CD4-positive, alpha-beta T cell treated with Interleukin-12 subunit alpha and Interleukin-12 subunit beta, for 1 hour (primary cell): ENCODE measurements at regions not wholly inside any gene's neighbourhood (a gene's known extent, or its start where the extent isn't known, plus 50 kb on each side); places are given as distances from the start of the nearest gene placed in this dataset.

ENCODE experiments used
- DNase-seq: peaks from one replicate; pipeline ENCODE4 v3.0.0-alpha.2; 2020

DNA sequence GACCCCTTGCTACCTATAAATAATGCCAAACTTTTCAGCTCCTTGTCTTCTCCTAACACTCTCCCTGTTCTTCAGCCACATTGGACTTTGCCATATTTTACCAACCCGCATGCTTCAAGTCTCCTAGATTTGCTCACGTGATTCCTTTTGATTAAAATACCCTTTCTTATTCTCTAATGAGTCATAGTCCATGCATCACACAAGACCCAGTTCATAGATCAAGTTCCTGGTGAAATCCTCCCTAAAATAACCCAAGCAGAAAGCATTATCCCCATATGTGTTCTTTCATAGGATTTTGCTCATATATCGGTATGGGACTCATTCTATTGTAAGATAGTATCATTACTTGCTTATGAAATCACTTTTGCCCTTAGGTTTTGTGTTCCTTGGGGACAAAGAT is 108.9 kb upstream of the STXBP5 start:
- DNase-seq, result no peak

DNA sequence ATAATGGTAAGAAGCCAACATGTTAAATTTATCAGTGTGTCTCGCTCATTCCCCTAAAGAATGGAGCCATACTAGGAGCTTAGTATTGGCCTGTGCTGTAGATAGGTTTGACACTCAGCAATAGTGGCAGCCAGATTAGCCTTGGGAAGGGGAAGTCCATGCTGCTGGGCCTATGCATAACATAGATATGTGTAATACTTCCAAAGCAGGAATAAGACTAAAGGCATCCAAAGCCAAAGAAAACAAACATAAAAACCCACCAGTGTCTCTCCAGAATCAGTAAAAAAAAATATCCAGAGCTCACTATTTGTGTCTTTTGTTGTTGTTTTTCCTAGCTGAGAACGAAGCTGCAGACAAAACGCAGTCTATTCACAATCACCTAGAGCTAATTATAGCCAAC is 104.2 kb upstream of the STXBP5 start:
- no peak for DNase-seq

DNA sequence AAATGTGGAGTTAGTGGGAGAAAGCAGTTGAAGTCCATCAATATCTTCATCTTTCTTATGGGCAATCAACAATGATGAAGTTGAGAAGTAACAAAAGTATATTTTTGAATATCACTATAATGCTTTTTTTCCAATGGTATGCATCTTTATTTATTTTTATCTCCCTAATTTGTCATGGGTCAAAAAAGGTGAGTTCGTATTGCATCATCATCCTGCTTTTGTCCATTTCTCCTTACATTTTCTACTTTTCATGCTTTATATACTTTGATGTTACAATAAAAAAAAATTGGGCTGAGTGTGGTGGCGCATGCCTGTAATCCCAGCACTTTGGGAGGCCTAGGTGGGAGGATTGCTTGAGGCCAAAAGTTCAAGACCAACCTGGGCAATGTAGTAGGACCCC is 101.2 kb upstream of the STXBP5 start:
- DNase-seq, result no peak

DNA sequence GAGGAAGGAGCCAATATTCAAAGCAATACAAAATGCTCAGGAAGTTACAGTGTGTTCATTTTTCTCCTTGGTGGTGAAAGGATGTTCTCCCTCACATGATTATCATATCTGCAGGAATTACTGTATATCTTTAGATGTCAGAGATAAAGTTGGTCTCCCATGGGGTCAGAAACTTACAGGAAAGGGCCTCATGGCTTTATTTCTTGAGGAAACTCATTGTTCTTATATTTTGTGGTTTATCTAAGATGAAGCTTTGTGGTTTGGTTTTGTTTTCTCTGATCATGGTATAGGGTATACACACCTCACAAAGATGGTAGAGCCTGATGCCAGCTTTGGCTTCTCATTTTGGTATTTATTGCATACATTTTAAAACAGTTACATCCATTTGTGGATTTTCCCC is 100.5 kb upstream of the STXBP5 start:
- DNase-seq, result no peak

DNA sequence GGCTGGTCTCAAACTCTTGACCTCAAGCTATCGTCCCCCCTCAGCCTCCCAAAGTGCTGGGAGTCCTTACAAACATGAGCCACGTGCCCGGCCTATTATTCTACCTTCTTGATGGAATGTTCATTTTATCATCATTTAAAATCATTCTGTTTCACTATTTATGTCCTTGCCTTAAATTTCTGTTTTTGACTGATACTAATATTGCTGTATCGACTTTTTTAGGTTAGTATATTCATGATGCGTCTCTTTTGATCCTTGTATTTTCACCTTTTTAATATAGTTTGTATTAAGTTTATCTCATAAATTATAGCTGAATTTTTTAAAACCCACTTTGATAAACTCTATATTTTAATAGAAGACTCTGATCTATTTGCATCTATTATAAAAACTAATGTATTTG is 98.4 kb upstream of the STXBP5 start:
- no peak for DNase-seq

DNA sequence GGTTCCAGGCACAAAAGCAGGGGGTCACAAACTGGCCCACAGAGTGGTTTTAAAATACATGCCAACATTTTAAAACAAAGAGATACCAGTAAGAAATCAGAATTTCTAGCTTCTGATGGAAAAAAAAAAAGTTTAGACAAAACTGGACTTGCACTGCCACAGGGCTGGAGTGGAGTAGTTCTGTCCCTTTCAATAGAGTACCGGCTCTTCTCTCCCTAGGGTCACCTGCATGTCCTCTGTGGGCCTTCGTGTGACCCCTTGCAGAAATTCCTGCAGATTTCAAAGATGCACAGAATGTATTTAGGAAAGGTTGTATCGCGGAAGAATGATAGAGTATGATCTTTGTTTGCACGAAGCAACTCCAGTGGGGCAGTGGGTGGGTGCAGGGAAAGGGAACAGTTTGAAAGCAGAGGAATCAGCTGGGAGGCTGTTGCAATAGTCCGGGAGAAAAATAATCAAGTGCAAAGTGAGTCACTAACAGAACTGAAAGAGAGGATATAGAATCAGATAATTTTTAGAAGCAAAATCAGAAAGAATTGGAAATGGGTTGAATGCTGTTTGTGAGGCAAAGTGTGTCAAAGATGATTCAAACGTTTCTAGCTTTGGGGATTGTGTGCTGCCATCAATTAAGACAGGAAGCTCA is 97.3 kb upstream of the STXBP5 start:
- DNase-seq, result no peak

DNA sequence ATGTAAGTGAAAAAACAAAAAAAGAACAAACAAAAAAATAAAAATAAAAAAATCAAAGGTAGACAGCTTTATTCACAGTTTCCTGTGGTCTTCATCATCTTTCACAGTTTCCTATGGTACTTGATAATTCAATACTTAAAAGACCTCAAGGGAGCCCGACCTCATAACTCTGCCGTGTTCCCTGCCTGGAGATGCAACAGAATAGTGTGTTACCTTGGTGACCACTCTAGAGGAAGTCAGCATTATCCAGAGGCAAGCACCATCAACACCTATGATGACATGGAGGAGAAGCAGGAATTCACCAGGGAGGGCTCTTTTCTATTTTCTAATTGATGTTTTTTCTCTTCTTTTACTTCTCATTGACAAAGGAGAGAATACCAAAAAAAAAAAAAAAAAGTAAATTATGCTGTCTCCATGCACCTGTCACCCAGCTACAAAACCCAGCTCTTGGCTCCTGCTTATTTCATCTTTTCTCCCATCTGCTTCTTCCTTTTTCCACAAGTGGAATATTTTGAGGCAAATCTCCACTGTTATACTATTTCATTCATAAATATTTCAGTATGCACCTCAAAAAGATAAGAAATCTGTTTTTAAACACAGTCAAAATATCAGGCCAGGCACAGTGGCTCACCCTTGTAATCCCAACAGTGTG is 95.8 kb upstream of the STXBP5 start:
- DNase-seq, result no peak

DNA sequence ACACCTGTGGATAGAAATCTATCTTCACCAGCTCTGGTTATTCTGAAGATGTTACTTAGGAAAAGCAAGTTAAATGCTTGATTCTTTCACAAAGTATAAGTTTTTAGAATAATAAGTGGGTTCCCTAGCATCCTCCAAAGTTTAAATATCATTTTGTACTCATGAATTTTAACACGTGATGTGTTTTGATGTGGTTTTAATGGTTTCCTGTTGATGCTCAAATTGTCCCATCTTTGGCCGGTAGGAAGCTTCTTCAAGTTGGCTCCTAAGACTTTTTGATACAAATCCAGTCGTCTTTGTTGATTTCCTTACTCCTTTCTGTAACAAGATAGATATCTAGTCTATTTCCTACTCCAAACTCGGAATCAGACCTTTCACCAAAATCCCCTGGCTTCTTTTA is 94.5 kb upstream of the STXBP5 start:
- DNase-seq, result peak; percentile 43

DNA sequence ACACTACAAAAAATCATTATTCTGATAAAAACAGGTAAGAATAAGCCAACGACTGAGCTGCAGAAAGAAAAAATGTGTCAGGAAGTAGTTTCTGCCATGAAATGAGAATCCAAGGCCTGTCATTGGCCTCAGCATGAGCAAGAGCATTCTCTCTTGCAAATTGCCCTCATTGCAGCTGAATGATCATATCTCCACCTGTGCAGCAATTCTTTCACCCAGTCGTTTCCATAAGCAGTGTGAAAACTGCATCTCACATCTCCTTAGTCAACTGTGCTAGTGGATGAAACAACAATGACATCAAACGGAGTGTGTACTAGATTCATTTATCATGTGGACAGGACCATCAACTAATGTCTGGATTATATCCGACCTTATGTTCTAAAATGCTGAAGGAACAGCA is 88.2 kb upstream of the STXBP5 start:
- DNase-seq, result no peak

DNA sequence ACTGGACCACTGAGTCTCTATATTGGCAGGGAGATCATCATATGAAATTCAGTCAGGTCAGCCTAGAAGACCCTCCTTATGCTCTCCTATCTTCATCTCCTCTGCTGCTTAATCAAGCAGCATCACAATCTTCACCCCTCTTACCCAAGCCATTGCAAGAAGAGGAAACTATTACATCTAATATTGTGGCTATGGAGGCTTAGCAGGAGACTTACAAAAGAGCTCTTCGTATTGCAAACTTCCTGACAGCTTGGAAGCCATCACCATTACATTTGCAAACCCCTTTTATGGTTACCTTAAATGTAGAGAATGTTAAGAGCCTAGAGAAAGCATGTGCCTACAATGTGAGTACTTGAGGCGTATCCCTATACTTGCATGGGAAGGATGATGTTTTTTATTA is 87.2 kb upstream of the STXBP5 start:
- no peak for DNase-seq

DNA sequence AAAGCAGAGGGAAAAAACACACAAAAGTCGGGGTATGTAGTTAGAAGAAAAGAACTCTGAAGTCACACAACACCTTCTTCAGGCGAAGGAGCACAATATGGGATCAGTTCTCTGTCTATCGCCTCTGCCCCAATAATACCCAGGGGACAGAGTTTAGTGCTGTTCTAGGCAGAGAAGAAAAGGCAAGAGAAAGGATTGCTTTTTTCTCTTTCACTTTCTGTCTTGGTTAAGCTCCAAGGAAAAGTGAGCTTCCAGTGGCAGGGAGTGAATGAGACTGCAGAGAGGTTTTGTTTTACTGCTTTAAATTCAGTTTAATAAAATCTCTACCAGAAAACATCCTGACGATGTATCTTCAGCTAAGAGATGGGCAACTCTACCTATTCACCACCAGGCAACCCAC is 86.6 kb upstream of the STXBP5 start:
- DNase-seq, result no peak

DNA sequence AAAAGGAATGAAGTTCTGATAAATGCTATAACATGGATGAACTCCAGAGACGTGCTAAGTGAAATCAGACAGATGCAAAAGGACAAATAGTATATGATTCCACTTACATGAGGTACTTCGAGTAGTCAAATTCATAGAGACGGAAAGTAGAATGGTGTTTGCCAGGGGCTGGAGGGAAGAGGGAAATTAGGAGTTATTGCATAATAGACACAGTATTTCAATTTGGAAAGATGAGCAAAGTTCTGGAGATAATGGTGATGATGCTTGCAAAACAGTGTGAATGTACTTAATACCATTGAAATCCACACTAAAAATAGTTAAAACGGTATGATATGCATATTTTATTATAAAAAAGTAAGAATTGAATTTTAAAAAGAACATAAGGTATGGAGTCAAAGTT is 84.9 kb upstream of the STXBP5 start:
- no peak for DNase-seq

DNA sequence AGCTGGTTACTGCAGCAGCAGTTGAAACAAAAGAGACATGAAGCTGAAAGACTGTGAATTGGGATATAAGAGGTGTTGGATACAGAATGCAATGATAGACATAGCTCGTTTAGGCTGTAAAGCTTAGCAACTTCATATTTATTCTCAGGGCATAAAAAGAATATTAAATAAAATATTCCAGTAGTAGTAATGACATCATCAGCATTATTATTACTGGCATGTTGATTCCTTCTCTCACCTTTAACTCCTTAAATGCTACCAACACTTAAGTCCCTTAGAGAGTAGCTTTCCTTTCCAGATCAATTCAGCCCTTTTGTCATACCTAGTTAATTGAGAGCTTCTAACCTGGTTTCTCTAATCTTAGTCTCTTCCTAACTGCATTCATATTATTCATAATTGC is 81.4 kb upstream of the STXBP5 start:
- no peak for DNase-seq

DNA sequence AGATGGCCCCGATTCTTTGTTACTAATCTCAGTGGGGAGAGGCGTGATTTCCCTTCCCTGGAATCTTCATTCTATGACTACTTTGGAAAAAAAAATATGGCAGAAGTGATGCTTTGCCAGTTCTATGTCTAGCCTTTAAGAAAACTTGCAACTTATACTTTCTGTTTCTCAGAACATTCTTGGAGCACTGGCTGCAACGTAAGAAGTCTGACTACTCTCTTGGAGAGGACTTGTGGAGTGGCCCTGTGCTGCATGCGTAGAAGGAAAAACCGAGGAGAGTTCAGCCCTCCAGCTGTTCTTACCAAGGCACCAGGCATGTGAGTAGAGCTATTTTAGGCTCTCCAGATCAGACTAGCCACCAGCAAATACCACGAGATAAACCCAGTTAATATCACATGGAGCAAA is 77.6 kb upstream of the STXBP5 start:
- DNase-seq, result no peak

DNA sequence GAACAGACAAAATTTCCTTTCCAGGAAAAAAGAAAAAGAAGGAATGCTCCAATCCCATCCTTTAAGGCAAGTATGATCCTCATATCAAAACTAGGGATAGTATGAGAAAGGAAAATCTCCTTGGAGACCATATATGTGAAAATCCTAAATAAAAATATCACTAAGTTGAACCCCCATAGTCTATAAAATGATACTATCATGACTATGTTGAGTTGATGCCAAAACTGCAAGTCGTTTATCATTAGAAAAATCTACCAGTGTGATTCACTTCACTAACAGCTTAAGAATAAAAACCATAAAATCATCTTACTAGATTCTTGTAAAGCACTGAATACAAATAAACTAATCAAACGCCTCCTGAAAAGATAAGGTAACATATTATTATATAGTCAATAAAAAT is 76.6 kb upstream of the STXBP5 start:
- DNase-seq, result no peak

DNA sequence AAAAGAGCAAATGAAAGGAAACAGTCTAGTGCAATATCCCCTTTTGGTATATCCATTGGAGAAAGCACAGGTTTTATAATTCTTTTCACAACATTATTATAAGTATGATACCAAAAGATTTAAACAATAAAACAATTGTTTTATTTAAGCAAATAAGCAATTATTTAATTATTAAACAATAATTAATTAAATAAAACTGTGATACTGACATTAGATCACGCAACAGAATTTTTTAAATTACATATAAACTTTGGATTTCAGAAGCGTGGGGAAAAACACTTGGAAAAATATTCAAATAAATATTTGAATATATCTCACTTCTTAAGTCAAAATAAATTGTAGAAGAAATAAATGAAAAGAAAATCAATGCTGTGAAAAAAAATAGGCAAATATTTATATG is 76.2 kb upstream of the STXBP5 start:
- no peak for DNase-seq

DNA sequence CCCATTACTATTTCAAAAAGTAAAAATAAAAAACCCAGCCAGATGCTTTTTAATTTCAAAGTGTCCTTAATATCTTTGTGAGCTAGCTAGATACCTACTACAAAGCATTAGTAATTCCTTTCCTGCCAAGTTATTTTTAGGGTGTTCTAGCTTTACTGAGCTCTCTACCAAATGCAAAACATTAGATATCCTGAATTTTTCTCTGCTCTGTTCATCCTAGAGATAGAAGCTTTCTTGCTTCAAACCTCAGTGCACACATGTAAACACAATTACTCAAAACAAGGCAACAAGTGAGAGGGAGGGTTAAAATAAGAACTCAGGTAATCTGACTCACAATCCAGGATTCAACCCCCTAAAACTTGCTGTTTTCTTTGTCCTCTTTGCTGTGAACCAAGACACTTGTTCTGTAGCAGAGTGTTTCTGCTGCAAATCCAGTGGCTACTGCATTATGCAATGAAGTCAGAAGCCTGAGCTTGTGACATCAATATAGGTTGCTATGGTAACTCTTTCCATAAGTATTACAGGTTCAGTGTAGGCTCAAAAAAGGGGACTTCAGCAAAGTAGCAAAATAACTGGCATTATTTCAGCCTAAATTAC is 72.6 kb upstream of the STXBP5 start:
- no peak for DNase-seq

DNA sequence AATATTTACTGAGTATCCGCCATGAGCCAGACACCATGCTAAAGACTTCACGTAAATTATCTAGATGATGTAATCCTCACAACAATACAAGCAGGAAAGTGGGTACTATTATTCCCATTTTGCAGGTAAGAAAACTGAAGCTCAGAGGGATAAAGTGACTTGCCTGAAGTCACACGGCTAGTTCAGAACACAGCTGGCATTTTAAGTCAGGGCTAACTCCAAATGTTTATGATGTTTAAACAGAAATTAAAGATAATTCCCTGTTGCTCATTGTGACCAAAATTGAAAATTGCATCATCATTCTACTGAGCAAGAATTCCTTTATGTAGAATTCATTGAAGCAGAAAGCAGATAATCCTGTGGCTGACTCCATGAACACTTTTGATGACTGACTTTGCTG is 71.3 kb upstream of the STXBP5 start:
- DNase-seq, result no peak

DNA sequence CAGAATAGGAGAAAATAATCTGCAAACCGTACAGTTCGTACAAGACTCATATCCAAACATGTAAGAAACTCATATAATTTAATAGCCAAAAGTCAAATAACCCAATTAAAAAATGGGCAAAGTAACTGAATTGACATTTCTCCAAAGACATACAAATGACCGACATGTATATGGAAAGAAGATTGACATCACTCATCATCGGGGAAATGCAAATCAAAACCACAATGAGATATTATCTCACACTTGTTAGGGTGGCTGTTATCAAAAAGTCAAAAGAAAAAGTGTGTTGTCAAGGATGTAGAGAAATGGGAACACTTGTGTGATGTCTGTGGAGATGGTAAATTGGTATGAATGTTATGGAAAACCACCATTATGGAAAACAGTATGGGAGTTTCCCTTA is 70.5 kb upstream of the STXBP5 start:
- DNase-seq, result no peak

DNA sequence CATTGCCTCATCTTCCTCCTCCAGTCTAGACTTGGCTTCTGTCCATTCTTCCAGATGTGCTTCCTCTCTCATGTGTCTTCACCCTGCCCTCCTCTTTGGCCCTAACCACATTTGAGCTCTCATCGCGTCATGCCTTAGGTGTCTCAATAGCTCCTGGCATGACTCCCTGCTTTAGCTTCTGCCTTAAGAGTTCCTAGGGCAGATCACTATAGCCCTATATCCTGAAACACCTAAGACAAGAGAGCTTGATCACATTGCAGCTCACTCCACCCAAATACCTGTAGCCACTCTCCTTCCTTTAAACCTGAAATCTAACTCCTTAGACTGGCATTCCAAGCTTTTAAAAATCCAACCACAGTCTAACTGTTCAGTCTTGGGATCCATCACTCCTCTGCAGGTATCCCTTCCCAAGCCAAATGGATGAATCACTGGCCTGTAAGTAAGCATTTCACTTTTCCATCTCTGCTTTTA is 69.0 kb upstream of the STXBP5 start:
- DNase-seq, result no peak

DNA sequence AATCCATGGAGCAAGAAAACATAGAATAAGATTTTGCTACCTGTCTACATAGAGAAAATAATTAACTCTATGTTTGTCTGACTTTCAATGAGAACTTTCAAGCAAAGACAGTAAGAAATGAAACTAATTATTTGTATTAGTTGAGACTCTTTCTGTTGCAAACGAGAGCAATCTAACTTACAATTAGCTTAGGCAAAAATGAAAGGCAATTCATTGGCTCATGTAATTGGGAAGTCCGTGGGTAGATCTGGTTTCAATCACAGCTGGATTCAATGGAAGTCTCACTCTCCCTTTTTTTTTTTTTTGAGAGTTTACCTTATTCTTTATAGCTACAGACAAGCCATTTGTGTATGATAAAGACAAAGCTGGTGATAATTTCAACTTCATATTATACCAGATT is 68.2 kb upstream of the STXBP5 start:
- no peak for DNase-seq

DNA sequence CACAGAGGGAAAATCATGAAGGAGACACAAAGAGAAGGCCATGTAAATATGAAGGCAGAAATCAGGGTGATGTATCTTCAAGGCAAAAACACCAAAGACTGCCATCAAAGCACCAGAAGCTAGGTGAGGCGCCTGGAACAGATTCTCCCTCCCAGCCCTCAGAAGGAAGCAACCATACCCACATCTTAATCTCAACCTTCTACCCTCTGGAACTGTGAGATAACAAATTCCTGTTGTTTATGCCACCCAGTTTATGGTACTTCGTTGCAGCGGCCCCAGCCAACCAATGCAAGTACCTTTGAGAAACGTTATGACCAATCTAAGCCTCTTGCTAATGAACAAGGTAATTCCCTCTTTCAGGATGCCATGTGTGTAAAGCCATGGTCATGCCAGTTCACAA is 66.2 kb upstream of the STXBP5 start:
- DNase-seq, result no peak

DNA sequence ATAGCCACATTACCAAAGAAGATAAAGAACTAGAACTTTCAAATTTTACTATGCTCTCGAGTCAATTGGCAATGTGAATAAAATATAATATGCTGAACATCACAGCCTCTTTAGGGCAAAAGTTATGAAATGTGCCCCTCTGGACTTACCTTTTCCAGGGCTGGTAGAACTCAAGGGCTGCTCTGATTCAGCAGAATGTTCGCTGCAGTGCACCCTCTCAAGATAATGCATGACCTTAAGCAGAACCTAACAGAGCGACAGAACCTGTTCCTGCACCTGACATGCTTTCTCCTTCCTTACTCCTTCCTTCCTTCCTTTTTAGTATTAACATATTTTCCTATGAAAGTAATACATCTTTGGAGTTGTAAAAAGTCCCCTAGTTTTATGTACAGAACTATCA is 65.4 kb upstream of the STXBP5 start:
- no peak for DNase-seq

DNA sequence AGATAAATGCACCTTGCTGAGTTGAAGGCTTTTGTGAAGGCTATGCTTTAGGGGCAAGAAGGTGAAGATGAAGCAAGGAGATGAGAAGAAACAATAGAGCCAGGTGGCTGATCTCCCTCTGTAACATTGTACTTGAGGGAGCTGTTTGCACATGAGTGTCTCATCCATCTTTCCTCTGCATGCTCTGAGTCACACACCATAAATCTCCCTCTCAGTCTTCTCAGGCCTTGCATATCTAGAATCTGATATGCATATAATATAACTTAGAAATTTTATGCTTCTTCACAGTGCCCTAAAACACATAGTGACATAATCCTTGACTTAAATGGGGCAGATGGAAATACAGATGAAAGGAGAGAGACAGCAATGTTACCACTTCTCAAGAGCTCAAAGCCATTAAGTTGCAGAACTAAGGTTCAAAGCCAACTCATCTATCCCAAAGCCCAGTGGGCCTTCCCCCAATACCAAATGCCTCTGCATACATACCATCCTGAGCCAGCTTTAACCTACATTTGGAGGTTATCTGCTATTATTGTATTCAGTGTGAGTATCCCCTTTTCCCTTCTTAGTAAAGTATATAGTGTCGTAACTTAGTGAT is 62.4 kb upstream of the STXBP5 start:
- no peak for DNase-seq
